ENCODE measurements at regions not wholly inside any gene's neighbourhood (a gene's known extent, or its start where the extent isn't known, plus 50 kb on each side); places are given as distances from the start of the nearest gene placed in this dataset.
"Not testable (repeated sequence)": the region's sequence is repeated elsewhere in the genome, so short reads cannot be mapped to it uniquely, and the experiment has no call there.

GRCh38 chr5:124021776-124022175 lies 509.8 kb downstream of the CSNK1G3 start:
- H3K27me3 ChIP-seq (ENCODE audit: insufficient read depth, low read length), result no peaks in the 10 kb centered on the region
- no peaks in the 10 kb centered on the region for H3K36me3 ChIP-seq (ENCODE audit: insufficient read depth, low read length)
- no peak overlapping the region for H3K27ac ChIP-seq (ENCODE audit: low read depth, low read length)
- H3K4me3 ChIP-seq (ENCODE audit: low read depth, low read length), result no peak overlapping the region
- H2AFZ ChIP-seq (ENCODE audit: low read length, unreplicated experiment), result no peak overlapping the region
- H3K79me2 ChIP-seq (ENCODE audit: control insufficient read depth, insufficient read depth, low read length, unreplicated experiment), result no peaks in the 10 kb centered on the region
- no peaks in the 10 kb centered on the region for H3K4me1 ChIP-seq (ENCODE audit: control insufficient read depth, insufficient read depth, low read length, unreplicated experiment)

DNA sequence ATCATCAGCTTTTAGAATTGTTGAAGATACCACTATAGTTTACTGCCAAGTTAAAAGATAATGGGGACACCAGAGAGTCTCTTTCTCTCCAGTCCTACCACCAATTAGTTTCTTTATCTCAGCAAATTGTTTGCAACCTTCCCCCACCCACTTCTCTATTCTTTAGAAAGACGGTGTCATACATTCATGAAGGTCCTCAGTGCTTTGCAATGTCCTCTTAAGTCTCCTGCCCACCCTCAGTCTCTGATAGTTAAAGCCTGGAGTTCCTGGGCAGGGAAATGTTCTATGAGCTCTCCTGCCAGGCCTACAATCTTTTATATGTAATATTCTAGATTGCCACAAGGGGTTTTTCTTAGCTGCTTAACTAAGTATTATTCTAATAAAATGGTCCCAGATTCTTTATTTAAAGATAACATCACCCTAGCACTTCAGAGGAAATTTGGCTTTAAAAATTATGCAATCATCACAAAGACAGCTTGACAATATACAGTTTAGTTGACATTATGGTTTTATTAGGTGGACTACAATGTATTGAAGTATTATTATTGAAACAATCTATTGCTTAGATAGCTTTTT lies 509.2 kb downstream of the CSNK1G3 start:
- no peaks in the 10 kb centered on the region for H3K79me2 ChIP-seq (ENCODE audit: control insufficient read depth, insufficient read depth, low read length, unreplicated experiment)
- no peak overlapping the region for H2AFZ ChIP-seq (ENCODE audit: low read length, unreplicated experiment)
- no peaks in the 10 kb centered on the region for H3K27me3 ChIP-seq (ENCODE audit: insufficient read depth, low read length)
- H3K4me1 ChIP-seq (ENCODE audit: control insufficient read depth, insufficient read depth, low read length, unreplicated experiment), result no peaks in the 10 kb centered on the region
- no peak overlapping the region for H3K4me3 ChIP-seq (ENCODE audit: low read depth, low read length)
- H3K27ac ChIP-seq (ENCODE audit: low read depth, low read length), result no peak overlapping the region
- no peaks in the 10 kb centered on the region for H3K36me3 ChIP-seq (ENCODE audit: insufficient read depth, low read length)

DNA sequence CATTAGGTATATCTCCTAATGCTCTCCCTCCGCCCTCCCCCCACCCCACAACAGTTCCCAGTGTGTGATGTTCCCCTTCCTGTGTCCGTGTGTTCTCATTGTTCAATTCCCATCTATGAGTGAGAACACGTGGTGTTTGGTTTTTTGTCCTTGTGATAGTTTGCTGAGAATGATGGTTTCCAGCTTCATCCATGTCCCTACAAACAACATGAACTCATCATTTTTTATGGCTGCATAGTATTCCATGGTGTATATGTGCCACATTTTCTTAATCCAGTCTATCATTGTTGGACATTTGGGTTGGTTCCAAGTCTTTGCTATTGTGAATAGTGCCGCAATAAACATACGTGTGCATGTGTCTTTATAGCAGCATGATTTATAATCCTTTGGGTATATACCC lies 505.3 kb downstream of the CSNK1G3 start:
- H3K27ac ChIP-seq (ENCODE audit: low read depth, low read length); H3K4me1 ChIP-seq (ENCODE audit: control insufficient read depth, insufficient read depth, low read length, unreplicated experiment); H3K79me2 ChIP-seq (ENCODE audit: control insufficient read depth, insufficient read depth, low read length, unreplicated experiment); H2AFZ ChIP-seq (ENCODE audit: low read length, unreplicated experiment); H3K36me3 ChIP-seq (ENCODE audit: insufficient read depth, low read length); H3K27me3 ChIP-seq (ENCODE audit: insufficient read depth, low read length); H3K4me3 ChIP-seq (ENCODE audit: low read depth, low read length): not testable (repeated sequence)

- no peak overlapping the region for H2AFZ ChIP-seq (ENCODE audit: low read length, unreplicated experiment)
- no peak overlapping the region for H3K4me3 ChIP-seq (ENCODE audit: low read depth, low read length)
- H3K27ac ChIP-seq (ENCODE audit: low read depth, low read length), result no peak overlapping the region
- H3K79me2 ChIP-seq (ENCODE audit: control insufficient read depth, insufficient read depth, low read length, unreplicated experiment), result no peaks in the 10 kb centered on the region
- H3K36me3 ChIP-seq (ENCODE audit: insufficient read depth, low read length), result no peaks in the 10 kb centered on the region; the same call in 1 of the 2 replicates
- H3K4me1 ChIP-seq (ENCODE audit: control insufficient read depth, insufficient read depth, low read length, unreplicated experiment), result no peaks in the 10 kb centered on the region
- no peaks in the 10 kb centered on the region for H3K27me3 ChIP-seq (ENCODE audit: insufficient read depth, low read length)
Measured at GRCh38 chr5:124007675-124008398, 495.9 kb downstream of the CSNK1G3 start.

- Histone ChIP-seq H3K27ac (ENCODE audit: low read depth, low read length) (no peak overlapping the region), H3K27me3 (ENCODE audit: insufficient read depth, low read length) (no peaks in the 10 kb centered on the region), H3K36me3 (ENCODE audit: insufficient read depth, low read length) (no peaks in the 10 kb centered on the region), H3K4me3 (ENCODE audit: low read depth, low read length) (no peak overlapping the region), H3K79me2 (ENCODE audit: control insufficient read depth, insufficient read depth, low read length, unreplicated experiment) (no peaks in the 10 kb centered on the region), H2AFZ (ENCODE audit: low read length, unreplicated experiment) (no peak overlapping the region), H3K4me1 (ENCODE audit: control insufficient read depth, insufficient read depth, low read length, unreplicated experiment) (peaks cover 6% of the 10 kb centered on the region)
Measured at GRCh38 chr5:124001036-124001615, 489.1 kb downstream of the CSNK1G3 start.

- Histone ChIP-seq H3K4me1 (ENCODE audit: control insufficient read depth, insufficient read depth, low read length, unreplicated experiment) (peaks cover 6% of the 10 kb centered on the region), H3K79me2 (ENCODE audit: control insufficient read depth, insufficient read depth, low read length, unreplicated experiment) (no peaks in the 10 kb centered on the region), H3K27me3 (ENCODE audit: insufficient read depth, low read length) (no peaks in the 10 kb centered on the region), H3K36me3 (ENCODE audit: insufficient read depth, low read length) (no peaks in the 10 kb centered on the region), H3K27ac (ENCODE audit: low read depth, low read length) (no peak overlapping the region), H2AFZ (ENCODE audit: low read length, unreplicated experiment) (no peak overlapping the region), H3K4me3 (ENCODE audit: low read depth, low read length) (no peak overlapping the region)
Measured at GRCh38 chr5:124000538-124000937, 488.6 kb downstream of the CSNK1G3 start.

GRCh38 chr5:123997462-123998215 lies 485.7 kb downstream of the CSNK1G3 start:
- H3K27ac ChIP-seq (ENCODE audit: low read depth, low read length), result no peak overlapping the region
- H3K36me3 ChIP-seq (ENCODE audit: insufficient read depth, low read length), result no peaks in the 10 kb centered on the region
- H3K4me1 ChIP-seq (ENCODE audit: control insufficient read depth, insufficient read depth, low read length, unreplicated experiment), result peaks cover 6% of the 10 kb centered on the region
- H3K79me2 ChIP-seq (ENCODE audit: control insufficient read depth, insufficient read depth, low read length, unreplicated experiment), result no peaks in the 10 kb centered on the region
- peak overlapping the region; percentile 16 for H2AFZ ChIP-seq (ENCODE audit: low read length, unreplicated experiment)
- no peak overlapping the region for H3K4me3 ChIP-seq (ENCODE audit: low read depth, low read length)
- no peaks in the 10 kb centered on the region for H3K27me3 ChIP-seq (ENCODE audit: insufficient read depth, low read length)

DNA sequence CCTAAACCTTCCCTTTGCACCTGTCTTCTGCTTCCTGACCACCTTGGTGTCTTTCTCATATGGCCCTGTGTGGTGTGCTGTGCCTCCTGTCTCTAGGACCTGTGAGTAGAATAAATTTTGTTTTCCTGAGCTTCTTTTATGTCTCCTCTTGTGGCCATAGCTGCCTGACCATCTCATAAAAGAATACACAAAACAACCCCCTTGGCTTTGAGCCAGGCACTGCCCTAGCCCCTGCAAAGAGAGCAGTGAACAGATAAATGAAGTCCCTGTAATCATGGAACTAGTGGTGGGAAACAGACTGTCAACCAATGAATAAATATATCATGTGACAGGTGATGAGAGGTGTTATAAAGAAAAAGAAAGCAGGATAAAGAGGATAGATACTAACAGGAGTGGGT lies 485.1 kb downstream of the CSNK1G3 start:
- Histone ChIP-seq H3K27me3 (ENCODE audit: insufficient read depth, low read length) (no peaks in the 10 kb centered on the region), H3K4me3 (ENCODE audit: low read depth, low read length) (no peak overlapping the region), H3K36me3 (ENCODE audit: insufficient read depth, low read length) (no peaks in the 10 kb centered on the region), H3K27ac (ENCODE audit: low read depth, low read length) (no peak overlapping the region), H3K4me1 (ENCODE audit: control insufficient read depth, insufficient read depth, low read length, unreplicated experiment) (peaks cover 6% of the 10 kb centered on the region), H2AFZ (ENCODE audit: low read length, unreplicated experiment) (no peak overlapping the region), H3K79me2 (ENCODE audit: control insufficient read depth, insufficient read depth, low read length, unreplicated experiment) (no peaks in the 10 kb centered on the region)

- peaks cover 6% of the 10 kb centered on the region for H3K4me1 ChIP-seq (ENCODE audit: control insufficient read depth, insufficient read depth, low read length, unreplicated experiment)
- H3K4me3 ChIP-seq (ENCODE audit: low read depth, low read length), result no peak overlapping the region
- H3K36me3 ChIP-seq (ENCODE audit: insufficient read depth, low read length), result no peaks in the 10 kb centered on the region
- no peaks in the 10 kb centered on the region for H3K79me2 ChIP-seq (ENCODE audit: control insufficient read depth, insufficient read depth, low read length, unreplicated experiment)
- H2AFZ ChIP-seq (ENCODE audit: low read length, unreplicated experiment), result no peak overlapping the region
- no peak overlapping the region for H3K27ac ChIP-seq (ENCODE audit: low read depth, low read length)
- no peaks in the 10 kb centered on the region for H3K27me3 ChIP-seq (ENCODE audit: insufficient read depth, low read length)
Measured at GRCh38 chr5:123992641-123993040, 480.7 kb downstream of the CSNK1G3 start.

DNA sequence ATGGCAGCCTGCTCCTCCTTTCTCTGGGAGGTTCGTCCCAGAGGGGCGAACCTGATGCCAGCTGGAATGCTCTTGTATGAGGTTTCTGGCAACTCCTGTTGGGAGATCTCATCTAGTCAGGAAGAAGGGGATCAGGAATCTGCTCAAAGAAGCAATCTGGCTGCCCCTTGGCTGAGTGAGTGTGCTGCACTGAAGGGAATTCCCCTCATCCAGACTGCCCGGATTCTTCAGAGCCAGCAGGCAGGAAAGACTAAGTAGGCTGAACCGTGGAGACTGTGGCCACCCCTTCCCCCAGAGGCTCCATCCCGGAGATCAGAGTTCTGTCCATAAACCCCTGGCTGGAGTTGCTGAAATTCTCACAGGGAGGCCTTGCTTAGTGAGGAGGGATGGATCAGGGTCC lies 476.0 kb downstream of the CSNK1G3 start:
- Histone ChIP-seq H3K4me3 (ENCODE audit: low read depth, low read length) (no peak overlapping the region), H3K79me2 (ENCODE audit: control insufficient read depth, insufficient read depth, low read length, unreplicated experiment) (no peaks in the 10 kb centered on the region), H3K27ac (ENCODE audit: low read depth, low read length) (no peak overlapping the region), H2AFZ (ENCODE audit: low read length, unreplicated experiment) (no peak overlapping the region), H3K36me3 (ENCODE audit: insufficient read depth, low read length) (no peaks in the 10 kb centered on the region), H3K27me3 (ENCODE audit: insufficient read depth, low read length) (no peaks in the 10 kb centered on the region), H3K4me1 (ENCODE audit: control insufficient read depth, insufficient read depth, low read length, unreplicated experiment) (no peaks in the 10 kb centered on the region)

Measured in ACC112 (cell line).